OCI-M2 (cell line): ENCODE measurements at regions not wholly inside any gene's neighbourhood (a gene's known extent, or its start where the extent isn't known, plus 50 kb on each side); places are given as distances from the start of the nearest gene placed in this dataset.

Source experiments
- DNase-seq: peaks from one replicate; lab custom pipeline; 2025; ENCODE audit not compliant: unreplicated experiment; lab: John Stamatoyannopoulos, UW

GRCh38 chr7:68491523-68492358 lies 1106.5 kb upstream of the AUTS2 start:
- no peak for DNase-seq

GRCh38 chr7:68492359-68492690 lies 1106.0 kb upstream of the AUTS2 start:
- DNase-seq: no peak

GRCh38 chr7:68503400-68503799 lies 1094.9 kb upstream of the AUTS2 start:
- DNase-seq: no peak

GRCh38 chr7:68504716-68505115 lies 1093.6 kb upstream of the AUTS2 start:
- DNase-seq: no peak

- no peak for DNase-seq
Observed at GRCh38 chr7:68505721-68506120, 1092.6 kb upstream of the AUTS2 start.

- no peak for DNase-seq
Observed at GRCh38 chr7:68507668-68508067, 1090.6 kb upstream of the AUTS2 start.

- DNase-seq: no peak
Observed at GRCh38 chr7:68509054-68509453, 1089.2 kb upstream of the AUTS2 start.

GRCh38 chr7:68509603-68510002 lies 1088.7 kb upstream of the AUTS2 start:
- DNase-seq: no peak

- DNase-seq: no peak
Observed at GRCh38 chr7:68511281-68511680, 1087.0 kb upstream of the AUTS2 start.

- no peak for DNase-seq
Observed at GRCh38 chr7:68512466-68512865, 1085.8 kb upstream of the AUTS2 start.

- no peak for DNase-seq
Observed at GRCh38 chr7:68518060-68518459, 1080.2 kb upstream of the AUTS2 start.

- no peak for DNase-seq
Observed at GRCh38 chr7:68524126-68524525, 1074.1 kb upstream of the AUTS2 start.

- no peak for DNase-seq
Observed at GRCh38 chr7:68529221-68529620, 1069.1 kb upstream of the AUTS2 start.

GRCh38 chr7:68535266-68535665 lies 1063.0 kb upstream of the AUTS2 start:
- no peak for DNase-seq

- no peak for DNase-seq
Observed at GRCh38 chr7:68537051-68537773, 1061.1 kb upstream of the AUTS2 start.

GRCh38 chr7:68537774-68538071 lies 1060.6 kb upstream of the AUTS2 start:
- no peak for DNase-seq

- no peak for DNase-seq
Observed at GRCh38 chr7:68542831-68543230, 1055.4 kb upstream of the AUTS2 start.

GRCh38 chr7:68544851-68545250 lies 1053.4 kb upstream of the AUTS2 start:
- DNase-seq: no peak

- no peak for DNase-seq
Observed at GRCh38 chr7:68547181-68547580, 1051.1 kb upstream of the AUTS2 start.

GRCh38 chr7:68547799-68548198 lies 1050.5 kb upstream of the AUTS2 start:
- DNase-seq: no peak

GRCh38 chr7:68550027-68550426 lies 1048.2 kb upstream of the AUTS2 start:
- no peak for DNase-seq

GRCh38 chr7:68550635-68551034 lies 1047.6 kb upstream of the AUTS2 start:
- no peak for DNase-seq

- DNase-seq: no peak
Observed at GRCh38 chr7:68556537-68556936, 1041.7 kb upstream of the AUTS2 start.
